ENCODE measurements at regions not wholly inside any gene's neighbourhood (a gene's known extent, or its start where the extent isn't known, plus 50 kb on each side); places are given as distances from the start of the nearest gene placed in this dataset.

DNA sequence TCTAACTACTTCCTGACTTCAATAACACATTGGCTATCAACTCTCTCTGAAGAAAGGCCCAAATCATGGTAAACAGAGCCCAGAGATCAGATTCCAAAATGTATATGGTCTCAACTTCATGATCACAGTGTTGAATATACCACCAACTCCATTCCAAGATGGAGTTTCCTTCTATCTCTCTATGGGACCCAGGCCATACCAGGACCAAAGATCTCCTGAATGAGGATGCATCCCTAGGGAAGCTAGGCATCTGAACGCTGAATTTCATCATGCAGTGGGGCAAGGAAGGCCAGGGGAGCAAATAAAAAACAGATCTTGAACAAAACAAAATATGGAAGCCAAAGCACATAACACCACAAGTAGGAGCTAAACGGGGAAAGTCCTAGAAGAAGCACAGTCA is 320.7 kb upstream of the PKDCC start:
- no peaks in the 10 kb centered on the region for H3K9me3 ChIP-seq (ENCODE audit: severe bottlenecking)
- no peak overlapping the region for H3K27ac ChIP-seq (ENCODE audit: poor library complexity, severe bottlenecking)
- H3K36me3 ChIP-seq (ENCODE audit: low read depth): no peaks in the 10 kb centered on the region
- H3K4me1 ChIP-seq (ENCODE audit: insufficient read depth, poor library complexity, severe bottlenecking): peaks cover 16% of the 10 kb centered on the region
- H3K27me3 ChIP-seq (ENCODE audit: insufficient read depth, poor library complexity, severe bottlenecking): no peaks in the 10 kb centered on the region
- H3K4me3 ChIP-seq (ENCODE audit: severe bottlenecking): no peak overlapping the region
- TF ChIP-seq, protein P1, sequence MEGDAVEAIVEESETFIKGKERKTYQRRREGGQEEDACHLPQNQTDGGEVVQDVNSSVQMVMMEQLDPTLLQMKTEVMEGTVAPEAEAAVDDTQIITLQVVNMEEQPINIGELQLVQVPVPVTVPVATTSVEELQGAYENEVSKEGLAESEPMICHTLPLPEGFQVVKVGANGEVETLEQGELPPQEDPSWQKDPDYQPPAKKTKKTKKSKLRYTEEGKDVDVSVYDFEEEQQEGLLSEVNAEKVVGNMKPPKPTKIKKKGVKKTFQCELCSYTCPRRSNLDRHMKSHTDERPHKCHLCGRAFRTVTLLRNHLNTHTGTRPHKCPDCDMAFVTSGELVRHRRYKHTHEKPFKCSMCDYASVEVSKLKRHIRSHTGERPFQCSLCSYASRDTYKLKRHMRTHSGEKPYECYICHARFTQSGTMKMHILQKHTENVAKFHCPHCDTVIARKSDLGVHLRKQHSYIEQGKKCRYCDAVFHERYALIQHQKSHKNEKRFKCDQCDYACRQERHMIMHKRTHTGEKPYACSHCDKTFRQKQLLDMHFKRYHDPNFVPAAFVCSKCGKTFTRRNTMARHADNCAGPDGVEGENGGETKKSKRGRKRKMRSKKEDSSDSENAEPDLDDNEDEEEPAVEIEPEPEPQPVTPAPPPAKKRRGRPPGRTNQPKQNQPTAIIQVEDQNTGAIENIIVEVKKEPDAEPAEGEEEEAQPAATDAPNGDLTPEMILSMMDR (IDR thresholded peaks at IDR 0.05; ENCODE audit: poor library complexity, severe bottlenecking): no peak
- no peak for ATAC-seq (ENCODE audit: low read depth)
- no peak for DNase-seq (ENCODE audit: low spot score)

DNA sequence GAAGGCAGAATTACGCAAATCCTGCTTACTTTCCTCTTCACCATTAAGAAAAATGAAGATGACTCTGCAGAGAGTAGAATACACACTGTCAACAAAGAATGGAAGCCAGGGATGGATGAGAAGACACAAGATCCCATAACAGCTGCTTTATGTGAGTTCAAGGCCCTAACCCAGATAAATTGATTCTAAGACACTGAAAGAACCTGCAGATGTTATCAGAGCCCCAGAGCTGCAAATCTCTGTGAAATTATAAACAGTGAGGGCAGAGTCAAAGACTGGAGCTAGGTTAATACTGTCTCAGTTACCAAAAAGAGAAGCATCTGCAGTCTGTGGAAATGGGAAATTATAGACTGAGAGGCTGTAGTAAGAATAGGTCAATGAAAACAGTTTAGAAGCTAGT is 320.1 kb upstream of the PKDCC start:
- no peaks in the 10 kb centered on the region for H3K9me3 ChIP-seq (ENCODE audit: severe bottlenecking)
- no peak overlapping the region for H3K27ac ChIP-seq (ENCODE audit: poor library complexity, severe bottlenecking)
- H3K36me3 ChIP-seq (ENCODE audit: low read depth): no peaks in the 10 kb centered on the region
- peaks cover 10% of the 10 kb centered on the region for H3K4me1 ChIP-seq (ENCODE audit: insufficient read depth, poor library complexity, severe bottlenecking)
- no peaks in the 10 kb centered on the region for H3K27me3 ChIP-seq (ENCODE audit: insufficient read depth, poor library complexity, severe bottlenecking)
- ATAC-seq (ENCODE audit: low read depth) (no peak), DNase-seq (ENCODE audit: low spot score) (no peak)
- TF ChIP-seq, protein P1 (IDR thresholded peaks at IDR 0.05; ENCODE audit: poor library complexity, severe bottlenecking): no peak
- no peak overlapping the region for H3K4me3 ChIP-seq (ENCODE audit: severe bottlenecking)

DNA sequence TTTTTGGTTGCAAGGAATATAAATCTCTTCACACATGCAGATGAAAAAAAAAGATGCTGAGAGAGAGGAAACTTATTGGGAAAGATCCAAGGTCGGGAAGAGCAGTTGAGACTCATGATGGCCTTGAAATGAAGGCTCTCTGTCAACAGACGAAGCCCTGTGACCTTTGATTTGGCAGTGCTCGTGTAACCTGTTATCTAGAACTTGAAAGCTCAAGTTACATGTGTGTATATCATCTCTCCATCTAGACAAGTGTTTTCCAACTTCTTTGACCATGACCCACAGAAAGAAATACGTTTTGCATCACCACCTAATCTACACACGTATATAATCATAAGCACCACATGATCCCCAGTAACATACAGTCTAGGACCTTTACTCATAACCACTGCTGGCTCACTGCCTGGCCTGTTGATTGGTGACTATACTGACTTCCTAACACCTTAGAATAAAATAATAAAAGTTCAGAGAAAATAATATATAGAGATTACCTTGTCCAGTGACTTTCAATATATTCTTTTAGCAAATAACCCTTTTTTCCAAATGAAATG is 319.0 kb upstream of the PKDCC start:
- Histone ChIP-seq H3K9me3 (ENCODE audit: severe bottlenecking) (no peaks in the 10 kb centered on the region), H3K4me1 (ENCODE audit: insufficient read depth, poor library complexity, severe bottlenecking) (no peaks in the 10 kb centered on the region), H3K27ac (ENCODE audit: poor library complexity, severe bottlenecking) (no peak overlapping the region), H3K36me3 (ENCODE audit: low read depth) (no peaks in the 10 kb centered on the region), H3K4me3 (ENCODE audit: severe bottlenecking) (no peak overlapping the region), H3K27me3 (ENCODE audit: insufficient read depth, poor library complexity, severe bottlenecking) (no peaks in the 10 kb centered on the region)
- no peak for ATAC-seq (ENCODE audit: low read depth)
- TF ChIP-seq, protein P1 (IDR thresholded peaks at IDR 0.05; ENCODE audit: poor library complexity, severe bottlenecking): no peak
- no peak for DNase-seq (ENCODE audit: low spot score)

DNA sequence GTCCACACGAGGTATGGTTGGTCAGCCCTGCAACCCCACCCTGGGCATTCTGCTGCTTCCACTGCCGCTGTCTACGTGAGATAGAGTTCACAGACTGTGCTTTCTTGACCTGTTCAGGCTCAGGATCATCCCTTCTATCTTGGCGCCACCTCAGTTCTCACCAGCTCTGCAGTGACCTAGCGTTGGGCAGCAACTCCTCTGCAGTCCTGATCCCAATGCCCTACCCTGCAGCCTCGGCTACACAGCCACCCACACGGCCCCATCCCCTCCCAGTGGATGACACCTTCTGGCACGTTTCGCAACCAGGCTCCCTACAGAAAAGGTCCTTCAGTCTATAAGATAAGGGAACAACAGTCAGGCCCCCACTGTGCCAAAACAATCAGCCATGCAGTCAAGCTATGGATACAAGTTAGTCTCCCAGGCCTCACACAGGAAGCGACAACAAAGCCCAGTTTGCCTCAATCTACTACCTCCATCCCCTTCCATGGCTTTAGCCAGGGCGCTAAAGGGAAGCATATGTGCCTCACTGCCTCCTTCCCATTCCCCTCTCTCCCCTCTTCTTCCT is 317.9 kb upstream of the PKDCC start:
- no peaks in the 10 kb centered on the region for H3K27me3 ChIP-seq (ENCODE audit: insufficient read depth, poor library complexity, severe bottlenecking)
- no peak overlapping the region for H3K4me3 ChIP-seq (ENCODE audit: severe bottlenecking)
- no peak for DNase-seq (ENCODE audit: low spot score)
- ATAC-seq (ENCODE audit: low read depth): no peak
- H3K27ac ChIP-seq (ENCODE audit: poor library complexity, severe bottlenecking): no peak overlapping the region
- TF ChIP-seq, protein P1 (IDR thresholded peaks at IDR 0.05; ENCODE audit: poor library complexity, severe bottlenecking): no peak
- no peaks in the 10 kb centered on the region for H3K36me3 ChIP-seq (ENCODE audit: low read depth)
- H3K9me3 ChIP-seq (ENCODE audit: severe bottlenecking): no peaks in the 10 kb centered on the region
- H3K4me1 ChIP-seq (ENCODE audit: insufficient read depth, poor library complexity, severe bottlenecking): no peaks in the 10 kb centered on the region

DNA sequence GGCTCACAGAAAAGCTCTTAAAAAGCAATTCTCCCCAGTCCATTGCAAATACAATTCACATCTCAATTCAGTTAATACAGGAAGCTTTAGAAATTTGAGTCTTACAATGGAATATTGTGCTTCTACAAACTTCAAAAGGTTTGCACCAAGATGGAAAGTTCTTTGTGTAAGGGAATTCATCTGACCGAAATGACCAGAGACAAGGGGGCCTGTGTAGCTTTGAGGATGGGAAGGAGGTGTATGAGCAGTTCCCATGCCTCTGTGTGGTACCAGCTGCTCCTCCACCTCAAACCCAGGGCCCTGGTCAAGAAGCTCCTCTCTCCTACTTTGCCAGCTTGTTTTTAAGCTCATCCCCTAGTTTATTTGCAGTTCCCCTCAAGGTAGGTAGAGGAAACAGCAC is 312.8 kb upstream of the PKDCC start:
- Histone ChIP-seq H3K36me3 (ENCODE audit: low read depth) (no peaks in the 10 kb centered on the region), H3K27me3 (ENCODE audit: insufficient read depth, poor library complexity, severe bottlenecking) (no peaks in the 10 kb centered on the region), H3K4me1 (ENCODE audit: insufficient read depth, poor library complexity, severe bottlenecking) (no peaks in the 10 kb centered on the region), H3K9me3 (ENCODE audit: severe bottlenecking) (no peaks in the 10 kb centered on the region), H3K4me3 (ENCODE audit: severe bottlenecking) (no peak overlapping the region), H3K27ac (ENCODE audit: poor library complexity, severe bottlenecking) (no peak overlapping the region)
- DNase-seq (ENCODE audit: low spot score) (no peak), ATAC-seq (ENCODE audit: low read depth) (no peak)
- TF ChIP-seq, protein P1 (IDR thresholded peaks at IDR 0.05; ENCODE audit: poor library complexity, severe bottlenecking): no peak

Measured in RWPE2 (cell line).